ENCODE measurements at regions not wholly inside any gene's neighbourhood (a gene's known extent, or its start where the extent isn't known, plus 50 kb on each side); places are given as distances from the start of the nearest gene placed in this dataset.

DNA sequence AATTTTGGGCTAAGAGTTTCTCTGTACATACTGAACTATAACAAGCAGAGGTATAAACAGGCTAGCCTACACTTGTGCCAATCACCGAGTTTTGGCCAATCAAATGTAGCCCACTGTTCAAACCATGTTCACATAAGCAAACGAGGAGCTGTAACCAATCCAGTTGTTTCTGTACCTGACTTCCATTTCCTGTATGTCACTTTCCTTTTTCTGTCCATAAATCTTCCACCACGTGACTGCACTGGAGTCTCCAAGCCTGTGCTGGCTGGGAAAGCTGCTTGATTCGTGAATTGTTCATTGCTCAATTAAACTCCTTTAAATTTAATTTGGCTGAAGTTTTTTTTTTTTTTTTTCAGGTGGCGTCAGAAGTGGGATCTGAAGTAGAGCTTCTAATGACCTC is 332.9 kb downstream of the RNF144B start:
- TF ChIP-seq, protein P1, sequence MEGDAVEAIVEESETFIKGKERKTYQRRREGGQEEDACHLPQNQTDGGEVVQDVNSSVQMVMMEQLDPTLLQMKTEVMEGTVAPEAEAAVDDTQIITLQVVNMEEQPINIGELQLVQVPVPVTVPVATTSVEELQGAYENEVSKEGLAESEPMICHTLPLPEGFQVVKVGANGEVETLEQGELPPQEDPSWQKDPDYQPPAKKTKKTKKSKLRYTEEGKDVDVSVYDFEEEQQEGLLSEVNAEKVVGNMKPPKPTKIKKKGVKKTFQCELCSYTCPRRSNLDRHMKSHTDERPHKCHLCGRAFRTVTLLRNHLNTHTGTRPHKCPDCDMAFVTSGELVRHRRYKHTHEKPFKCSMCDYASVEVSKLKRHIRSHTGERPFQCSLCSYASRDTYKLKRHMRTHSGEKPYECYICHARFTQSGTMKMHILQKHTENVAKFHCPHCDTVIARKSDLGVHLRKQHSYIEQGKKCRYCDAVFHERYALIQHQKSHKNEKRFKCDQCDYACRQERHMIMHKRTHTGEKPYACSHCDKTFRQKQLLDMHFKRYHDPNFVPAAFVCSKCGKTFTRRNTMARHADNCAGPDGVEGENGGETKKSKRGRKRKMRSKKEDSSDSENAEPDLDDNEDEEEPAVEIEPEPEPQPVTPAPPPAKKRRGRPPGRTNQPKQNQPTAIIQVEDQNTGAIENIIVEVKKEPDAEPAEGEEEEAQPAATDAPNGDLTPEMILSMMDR (IDR thresholded peaks at IDR 0.05; ENCODE audit: low read length): no peak
- no peak for TF ChIP-seq EZH2phosphoT487 (IDR thresholded peaks at IDR 0.05; ENCODE audit: low read length)
- TF ChIP-seq EZH2 (optimal IDR thresholded peaks at IDR 0.05; ENCODE audit: low read depth, low read length): no peak

Measured in MM.1S (cell line).